ENCODE measurements at regions not wholly inside any gene's neighbourhood (a gene's known extent, or its start where the extent isn't known, plus 50 kb on each side); places are given as distances from the start of the nearest gene placed in this dataset.

GRCh38 chr3:164371681-164372080, 706.6 kb downstream of the SI start:
- Histone ChIP-seq H3K4me3 (replicated peaks in 1 of 3) (no peak overlapping the region), H3K27ac (no peak overlapping the region), H3K4me1 (no peaks in the 10 kb centered on the region), H3K36me3 (no peaks in the 10 kb centered on the region), H3K9me3 (no peaks in the 10 kb centered on the region), H3K27me3 (no peaks in the 10 kb centered on the region)
- intact Hi-C loops (cut with DNase I) = no loop called here
- WGBS, 2 donors = 77 to 89% methylated on average over 2 of the region's 2 CpGs
- TF ChIP-seq CTCF (IDR thresholded peaks at IDR 0.05) (no peak), POLR2A (IDR thresholded peaks at IDR 0.05) (no peak)
- DNase-seq = no peak

GRCh38 chr3:164370970-164371369, 707.3 kb downstream of the SI start:
- no peaks in the 10 kb centered on the region for H3K27me3 ChIP-seq
- TF ChIP-seq POLR2A (IDR thresholded peaks at IDR 0.05) = no peak
- no peak for TF ChIP-seq CTCF (IDR thresholded peaks at IDR 0.05)
- WGBS, 2 donors = 83 to 94% methylated on average over 5 of the region's 5 CpGs

GRCh38 chr3:164365242-164365641, 713.1 kb downstream of the SI start:
- no peak overlapping the region for H3K27ac ChIP-seq
- WGBS, 2 donors = 79 to 83% methylated on average over 1 of the region's 1 CpG
- DNase-seq = no peak
- no peaks in the 10 kb centered on the region for H3K4me1 ChIP-seq
- no peaks in the 10 kb centered on the region for H3K9me3 ChIP-seq
- H3K27me3 ChIP-seq = no peaks in the 10 kb centered on the region
- intact Hi-C loops (cut with DNase I) = no loop called here
- H3K4me3 ChIP-seq (replicated peaks in 1 of 3) = no peak overlapping the region
- H3K36me3 ChIP-seq = no peaks in the 10 kb centered on the region
- TF ChIP-seq CTCF (IDR thresholded peaks at IDR 0.05) = no peak
- no peak for TF ChIP-seq POLR2A (IDR thresholded peaks at IDR 0.05)

More at GRCh38 chr3:164370970-164371369, 707.3 kb downstream of the SI start:
- DNase-seq = no peak
- H3K4me1 ChIP-seq = no peaks in the 10 kb centered on the region
- no peak overlapping the region for H3K4me3 ChIP-seq (replicated peaks in 1 of 3)
- H3K27ac ChIP-seq = no peak overlapping the region
- H3K9me3 ChIP-seq = no peaks in the 10 kb centered on the region
- H3K36me3 ChIP-seq = no peaks in the 10 kb centered on the region
- intact Hi-C loops (cut with DNase I) = no loop called here

GRCh38 chr3:164364111-164364510, 714.2 kb downstream of the SI start:
- TF ChIP-seq CTCF (IDR thresholded peaks at IDR 0.05) (no peak), POLR2A (IDR thresholded peaks at IDR 0.05) (no peak)
- no peak for DNase-seq
- 67 to 74% methylated on average over 6 of the region's 6 CpGs for WGBS, 2 donors
- no peak overlapping the region for H3K27ac ChIP-seq
- intact Hi-C loops (cut with DNase I) = no loop called here
- no peaks in the 10 kb centered on the region for H3K9me3 ChIP-seq
- no peak overlapping the region for H3K4me3 ChIP-seq (replicated peaks in 1 of 3)
- no peaks in the 10 kb centered on the region for H3K4me1 ChIP-seq
- no peaks in the 10 kb centered on the region for H3K27me3 ChIP-seq
- H3K36me3 ChIP-seq = no peaks in the 10 kb centered on the region

- Histone ChIP-seq H3K9me3 (no peaks in the 10 kb centered on the region), H3K27me3 (no peaks in the 10 kb centered on the region), H3K36me3 (no peaks in the 10 kb centered on the region), H3K27ac (no peak overlapping the region), H3K4me1 (no peaks in the 10 kb centered on the region), H3K4me3 (replicated peaks in 1 of 3) (no peak overlapping the region)
- intact Hi-C loops (cut with DNase I) = no loop called here
- WGBS, 2 donors = 82 to 89% methylated on average over 9 of the region's 9 CpGs
- DNase-seq = no peak
- no peak for TF ChIP-seq POLR2A (IDR thresholded peaks at IDR 0.05)
- no peak for TF ChIP-seq CTCF (IDR thresholded peaks at IDR 0.05)
These were observed 717.4 kb downstream of the SI start for GRCh38 chr3:164360738-164361406.
